SKM-1 treated with dmso at 0.1 percent for 144 hours (cell line): ENCODE measurements at regions not wholly inside any gene's neighbourhood (a gene's known extent, or its start where the extent isn't known, plus 50 kb on each side); places are given as distances from the start of the nearest gene placed in this dataset.

Source experiments
- DNase-seq: peaks from one replicate; lab custom pipeline; 2025; ENCODE audit not compliant: unreplicated experiment; lab: John Stamatoyannopoulos, UW

- no peak for DNase-seq
These were observed 117.2 kb upstream of the CCDC112 start for GRCh38 chr5:115413651-115414050.

DNA sequence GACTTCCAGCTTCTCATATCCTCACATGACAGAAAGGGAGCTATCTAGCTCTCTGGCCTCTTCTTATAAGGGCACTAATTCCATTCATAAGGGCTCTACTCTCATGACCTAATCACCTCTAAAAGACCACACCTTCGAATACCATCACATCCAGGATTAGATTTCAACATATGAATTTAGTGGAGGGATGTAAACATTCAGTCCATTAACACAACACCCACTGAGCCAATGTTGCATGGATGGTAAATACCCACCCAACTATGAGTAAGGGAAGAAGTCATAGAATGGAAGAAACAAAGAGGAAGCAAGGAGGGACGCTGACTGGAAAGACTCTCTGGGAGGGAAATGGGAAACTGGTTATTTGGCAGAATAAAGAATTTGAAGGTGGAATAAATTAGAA lies 112.6 kb upstream of the CCDC112 start:
- no peak for DNase-seq

- no peak for DNase-seq
These were observed 106.5 kb upstream of the CCDC112 start for GRCh38 chr5:115402822-115403577.

- DNase-seq, result no peak
These were observed 105.6 kb upstream of the CCDC112 start for GRCh38 chr5:115402092-115402491.

GRCh38 chr5:115398719-115399118 lies 102.3 kb upstream of the CCDC112 start:
- DNase-seq, result no peak

DNA sequence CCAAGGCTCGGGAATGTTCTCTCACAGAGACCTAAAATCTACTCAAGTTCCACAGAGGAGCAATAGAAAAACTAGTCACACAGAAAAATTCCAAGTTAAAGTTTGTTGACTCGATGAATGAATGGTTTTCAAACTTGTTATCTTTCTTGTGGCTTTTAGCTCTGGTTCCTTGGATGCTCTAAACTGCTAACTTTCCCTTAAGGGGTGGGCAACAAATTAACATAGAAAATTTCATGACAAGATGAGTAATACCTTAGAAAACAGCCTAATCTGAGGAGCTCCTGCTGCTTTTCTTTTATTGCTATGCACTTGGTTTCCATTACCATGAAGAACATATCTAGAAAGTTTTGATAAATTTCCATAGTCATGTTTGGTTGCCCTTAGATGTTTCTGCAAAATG lies 100.2 kb upstream of the CCDC112 start:
- no peak for DNase-seq

DNA sequence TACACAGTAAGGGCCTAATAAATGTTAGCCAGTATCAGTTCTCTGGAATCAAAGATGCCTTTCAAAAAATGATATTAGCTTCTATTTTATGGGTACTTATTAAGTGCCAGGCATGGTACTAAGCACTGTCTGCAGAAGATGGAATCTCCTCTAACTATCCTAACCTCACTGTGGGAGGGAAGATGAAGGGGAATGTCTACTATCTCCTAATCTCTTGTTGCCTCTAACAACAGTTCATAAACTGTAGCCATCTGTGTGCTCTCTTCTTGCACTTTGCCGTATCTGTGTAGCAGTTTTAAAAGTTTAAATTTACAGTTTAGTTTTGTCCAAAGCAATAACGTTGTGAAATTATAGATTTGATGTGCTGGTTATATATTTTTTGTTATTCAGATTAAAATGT lies 99.6 kb upstream of the CCDC112 start:
- no peak for DNase-seq

DNA sequence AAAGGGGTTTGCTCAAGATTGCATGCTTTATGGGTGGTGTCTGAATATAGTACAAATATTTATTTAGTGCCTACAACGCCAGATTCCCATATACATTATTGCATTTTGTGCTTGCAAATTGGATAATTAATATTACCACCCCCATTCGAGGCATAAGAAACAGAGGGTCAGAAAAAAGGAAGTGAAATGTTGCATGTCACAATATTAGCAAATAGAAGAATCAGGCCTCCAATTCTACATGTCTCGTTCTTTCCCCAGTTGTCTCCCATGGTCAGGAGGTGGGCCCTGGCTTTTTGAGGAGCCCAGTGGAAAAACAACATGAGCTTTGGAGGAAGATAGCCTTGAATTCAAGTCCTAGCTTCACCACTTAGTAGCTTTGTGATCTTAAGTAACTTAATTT lies 98.1 kb upstream of the CCDC112 start:
- peak; percentile 17 for DNase-seq

DNA sequence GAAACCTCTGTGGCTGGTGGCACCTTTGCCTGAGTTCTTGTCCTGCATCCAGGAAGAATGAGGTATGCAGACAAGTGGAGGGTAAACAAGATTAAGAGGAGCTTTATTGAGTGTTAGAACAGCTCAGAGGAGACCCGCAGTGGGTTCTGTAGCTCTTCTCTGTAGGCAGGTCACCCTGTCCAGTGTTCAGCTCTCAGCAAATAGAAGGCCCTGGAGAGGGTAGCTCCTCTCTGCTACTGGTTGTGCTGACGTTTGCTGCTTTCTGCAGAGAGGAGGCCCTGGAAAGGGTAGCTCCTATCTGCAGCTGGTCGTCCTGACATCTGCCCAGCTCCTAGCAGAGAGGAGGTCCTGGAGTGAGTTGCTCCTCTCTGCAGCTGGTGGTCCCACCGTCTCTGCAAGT lies 96.8 kb upstream of the CCDC112 start:
- DNase-seq, result no peak

DNA sequence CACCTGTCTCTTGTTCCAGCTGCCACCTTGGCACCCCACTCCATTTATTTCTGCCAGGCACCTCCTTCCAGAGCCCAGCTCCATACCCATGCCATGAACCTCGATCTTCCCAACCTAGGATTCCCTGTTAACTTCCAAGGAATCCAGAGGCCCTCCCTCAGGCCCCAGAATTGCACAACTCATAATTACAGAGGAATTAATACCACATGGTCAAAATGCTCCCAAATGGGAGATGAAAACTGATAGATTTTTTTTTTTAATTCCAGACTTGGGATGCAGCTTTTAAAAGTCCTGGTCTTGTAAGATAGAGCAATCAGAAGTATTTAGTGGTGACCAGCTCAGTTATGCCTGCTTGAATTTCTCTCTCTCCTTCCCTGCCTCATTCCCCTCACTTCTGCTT lies 96.2 kb upstream of the CCDC112 start:
- no peak for DNase-seq

DNA sequence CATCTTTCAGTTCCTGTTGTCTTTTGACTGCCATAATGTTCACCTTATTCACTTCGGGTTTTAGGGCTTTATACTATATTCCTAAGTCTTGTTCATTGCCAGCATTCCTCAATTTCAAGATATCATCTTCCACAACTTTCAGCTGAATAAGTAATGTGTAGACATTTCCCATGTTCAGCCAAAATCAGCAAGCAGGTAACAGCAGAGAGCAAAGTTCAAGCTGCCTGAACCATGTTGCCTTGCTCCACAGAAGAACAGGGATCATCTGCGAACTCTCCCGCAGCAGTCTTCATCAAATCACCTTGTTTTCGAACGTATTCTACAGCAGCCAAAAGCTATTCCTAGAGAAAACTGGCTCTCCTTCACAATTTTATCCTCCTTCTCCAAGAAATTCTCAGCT lies 95.3 kb upstream of the CCDC112 start:
- no peak for DNase-seq

GRCh38 chr5:115389799-115390382 lies 93.4 kb upstream of the CCDC112 start:
- no peak for DNase-seq

DNA sequence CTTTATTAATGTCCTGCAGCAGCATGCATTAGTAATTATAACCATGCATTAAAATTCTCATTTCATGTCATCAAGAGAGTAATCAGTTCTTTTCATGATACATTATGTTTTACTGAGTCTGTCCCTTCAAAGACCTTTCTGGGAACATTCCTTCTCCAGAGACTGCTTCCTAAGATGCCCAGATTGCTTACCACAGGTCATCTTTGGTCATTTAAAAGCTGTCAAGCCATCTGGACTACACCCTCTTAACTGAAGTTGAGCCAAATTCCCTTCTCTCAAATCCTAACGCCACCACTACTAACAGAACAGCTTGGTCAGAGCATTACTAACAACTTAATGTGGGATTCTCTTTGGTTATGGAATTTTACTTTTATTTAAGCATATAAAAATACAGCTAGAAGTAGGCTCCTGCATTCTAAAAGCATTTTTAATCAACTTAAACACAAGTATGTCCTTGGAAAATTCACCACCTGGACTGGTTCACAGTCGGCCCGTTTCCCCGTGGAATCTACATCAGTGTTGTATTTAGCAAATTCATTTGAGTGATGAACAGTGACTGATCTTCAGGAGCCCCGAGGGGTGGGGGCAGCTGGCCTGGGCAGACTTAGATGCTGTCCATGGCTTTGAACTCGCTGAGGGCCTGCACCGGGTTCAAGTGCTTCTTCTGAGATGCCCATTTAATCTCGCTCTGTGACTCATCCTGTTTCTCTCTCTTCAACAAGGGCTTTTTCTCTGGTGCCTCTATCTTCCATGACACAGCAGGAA lies 92.8 kb upstream of the CCDC112 start:
- no peak for DNase-seq

DNA sequence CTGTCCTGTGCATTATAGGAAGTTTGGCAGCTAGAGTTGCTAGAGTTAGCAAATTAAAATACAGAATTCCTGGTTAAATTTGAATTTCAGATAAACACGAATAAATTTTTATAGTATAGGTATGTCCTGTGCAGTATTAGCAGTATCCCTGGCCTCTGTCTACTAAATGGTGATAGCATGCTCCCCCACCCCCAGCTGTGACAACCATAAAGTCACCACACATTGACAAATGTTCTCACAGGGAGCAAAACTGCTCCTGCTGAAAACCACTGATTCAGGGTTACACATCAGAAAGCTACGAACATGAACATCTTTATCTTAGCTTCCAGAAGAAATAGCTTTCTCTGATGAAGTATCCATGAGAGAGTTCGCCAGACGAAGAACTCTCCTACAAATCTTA lies 91.8 kb upstream of the CCDC112 start:
- no peak for DNase-seq

GRCh38 chr5:115387816-115388215 lies 91.4 kb upstream of the CCDC112 start:
- DNase-seq, result no peak

GRCh38 chr5:115386657-115387056 lies 90.2 kb upstream of the CCDC112 start:
- no peak for DNase-seq

- DNase-seq, result no peak
These were observed 88.3 kb upstream of the CCDC112 start for GRCh38 chr5:115384587-115385375.

- DNase-seq, result no peak
These were observed 86.5 kb upstream of the CCDC112 start for GRCh38 chr5:115382989-115383388.

- DNase-seq, result no peak
These were observed 85.6 kb upstream of the CCDC112 start for GRCh38 chr5:115381911-115382662.

GRCh38 chr5:115379622-115380344 lies 83.3 kb upstream of the CCDC112 start:
- DNase-seq, result no peak
